Neural cell (in vitro differentiated cells): ENCODE measurements at regions not wholly inside any gene's neighbourhood (a gene's known extent, or its start where the extent isn't known, plus 50 kb on each side); places are given as distances from the start of the nearest gene placed in this dataset.

Experiments
- H2AFZ ChIP-seq: fragments of 200-600, 300-800 bp; sonication (generic), shearing (Covaris generic); 2 replicates; pipeline ENCODE4 v1.6.0; 2014; ENCODE audit warnings: low read depth, mild to moderate bottlenecking, antibody characterized with exemption, low read length, moderate library complexity
- H3F3A ChIP-seq: fragments of 200-600 bp; shearing (Covaris generic); 2 replicates; pipeline ENCODE4 v1.6.1; 2016; ENCODE audit warnings: mild to moderate bottlenecking, moderate library complexity, mixed read lengths, antibody characterized with exemption, low read length; ENCODE audit not compliant: insufficient read depth, poor library complexity, severe bottlenecking
- H3K27ac ChIP-seq: fragments of 200-600, 300-800 bp; sonication (generic), shearing (Covaris generic); 2 replicates; pipeline ENCODE4 v1.5.1; 2014; ENCODE audit warnings: mild to moderate bottlenecking, low read length, moderate library complexity
- H3K27me3 ChIP-seq: fragments of 300-800, 200-600 bp; sonication (generic), shearing (Covaris generic); 2 replicates; pipeline ENCODE4 v1.6.0; 2014; ENCODE audit warnings: mild to moderate bottlenecking, low read depth, low read length, moderate library complexity; ENCODE audit not compliant: insufficient read depth
- H3K36me3 ChIP-seq: fragments of 300-800, 200-600 bp; sonication (generic), shearing (Covaris generic); 2 replicates; pipeline ENCODE4 v1.5.1; 2014; ENCODE audit warnings: mild to moderate bottlenecking, antibody characterized with exemption, low read length, moderate library complexity; ENCODE audit not compliant: insufficient read depth
- H3K4me2 ChIP-seq: fragments of 300-800, 200-600 bp; sonication (generic), shearing (Covaris generic); 2 replicates; pipeline ENCODE4 v1.6.0; 2014; ENCODE audit warnings: mild to moderate bottlenecking, low read length
- H3K4me3 ChIP-seq: fragments of 300-800, 200-600 bp; sonication (generic), shearing (Covaris generic); 2 replicates; pipeline ENCODE4 v1.5.1; 2014; ENCODE audit warnings: mild to moderate bottlenecking, low read length, moderate library complexity
- H3K79me2 ChIP-seq: fragments of 200-600 bp; shearing (Covaris generic); replicated peaks from 2 replicates; pipeline ENCODE4 v1.6.0; 2014; ENCODE audit warnings: mild to moderate bottlenecking, low read length, moderate library complexity; ENCODE audit not compliant: insufficient read depth
- H3K9ac ChIP-seq: fragments of 300-800, 200-600 bp; sonication (generic), shearing (Covaris generic); 2 replicates; pipeline ENCODE4 v1.6.1; 2016; ENCODE audit warnings: mild to moderate bottlenecking, low read length, mixed read lengths
- H3K9me2 ChIP-seq: fragments of 200-600 bp; shearing (Covaris generic); 2 replicates; pipeline ENCODE4 v1.6.1; 2016; ENCODE audit warnings: mild to moderate bottlenecking, low read length, mixed read lengths; ENCODE audit not compliant: insufficient read depth
- H3K9me3 ChIP-seq: fragments of 200-600, 300-800 bp; sonication (generic), shearing (Covaris generic); 2 replicates; pipeline ENCODE4 v1.6.1; 2016; ENCODE audit warnings: mild to moderate bottlenecking, mixed run types, low read length, moderate library complexity, mixed read lengths
- H4K20me1 ChIP-seq: fragments of 200-600 bp; shearing (Covaris generic); 2 replicates; pipeline ENCODE4 v1.6.1; 2016; ENCODE audit warnings: mild to moderate bottlenecking, mixed run types; ENCODE audit not compliant: insufficient read depth
- EP300 ChIP-seq: fragments of 450-650 bp; conservative IDR thresholded peaks from 2 replicates; pipeline ENCODE4 v1.6.1; 2014; ENCODE audit warnings: antibody characterized with exemption, mild to moderate bottlenecking, moderate library complexity; ENCODE audit not compliant: poor library complexity, severe bottlenecking
- EZH2 ChIP-seq: fragments of 200-600, 300-800 bp; shearing (Covaris generic), sonication (generic); IDR thresholded peaks from 2 replicates; pipeline ENCODE4 v1.6.1; 2014; ENCODE audit warnings: antibody characterized with exemption, low read length, borderline replicate concordance, mild to moderate bottlenecking; ENCODE audit not compliant: insufficient read depth, poor library complexity, severe bottlenecking
- MXI1 ChIP-seq: fragments of 450-650 bp; conservative IDR thresholded peaks from 2 replicates; pipeline ENCODE4 v1.6.1; 2014; ENCODE audit warnings: antibody characterized with exemption, mild to moderate bottlenecking; ENCODE audit not compliant: poor library complexity, severe bottlenecking
- POLR2AphosphoS5 ChIP-seq: IDR thresholded peaks from 2 replicates; pipeline ENCODE4 v1.6.1; 2012
- RAD21 ChIP-seq: fragments of 450-650 bp; conservative IDR thresholded peaks from 2 replicates; pipeline ENCODE4 v1.6.1; 2014; ENCODE audit warnings: antibody characterized with exemption, mild to moderate bottlenecking, moderate library complexity
- SMC3 ChIP-seq: fragments of 450-650 bp; conservative IDR thresholded peaks from 2 replicates; pipeline ENCODE4 v1.6.1; 2014; ENCODE audit warnings: antibody characterized with exemption, mild to moderate bottlenecking, moderate library complexity; ENCODE audit not compliant: poor library complexity
- TAF1 ChIP-seq: IDR thresholded peaks from 2 replicates; pipeline ENCODE4 v1.6.1; 2012; ENCODE audit warnings: low read depth
- TF ChIP-seq, protein P1 (sequence below): IDR thresholded peaks from 2 replicates; pipeline ENCODE4 v1.6.1; 2012; ENCODE audit warnings: borderline replicate concordance
- TF ChIP-seq, protein P2 (sequence below): fragments of 450-650 bp; IDR thresholded peaks from 2 replicates; pipeline ENCODE4 v1.5.1; 2014; ENCODE audit warnings: antibody characterized with exemption, mild to moderate bottlenecking, moderate library complexity; ENCODE audit not compliant: poor library complexity, severe bottlenecking

DNA sequence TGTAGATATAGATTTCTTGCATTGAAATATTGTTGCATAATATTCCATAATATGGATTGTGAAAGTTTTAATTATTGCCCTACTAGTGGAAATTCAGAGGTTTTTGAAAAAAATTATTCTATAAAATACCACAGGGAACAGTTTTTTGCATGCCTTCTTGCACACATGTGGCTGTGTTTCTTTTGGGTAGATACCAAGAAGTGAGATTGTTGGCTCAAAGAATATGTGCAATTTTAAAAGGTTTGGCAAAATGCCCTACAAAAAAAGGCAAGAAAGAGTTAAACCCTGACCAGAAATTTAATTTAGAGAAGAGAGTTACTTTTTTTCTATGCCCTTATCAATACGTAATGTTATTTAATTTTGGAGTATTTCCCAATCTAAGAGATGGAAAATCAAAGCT is 270.8 kb upstream of the DAPK1 start:
- Histone ChIP-seq H3K4me2 (no peak overlapping the region), H3K27me3 (no peaks in the 10 kb centered on the region), H4K20me1 (no peaks in the 10 kb centered on the region), H3K27ac (no peak overlapping the region), H3F3A (no peaks in the 10 kb centered on the region), H3K4me3 (no peak overlapping the region), H3K79me2 (no peaks in the 10 kb centered on the region), H3K9ac (no peak overlapping the region), H3K9me3 (no peaks in the 10 kb centered on the region), H2AFZ (no peak overlapping the region), H3K9me2 (no peaks in the 10 kb centered on the region), H3K36me3 (no peaks in the 10 kb centered on the region)
- TF ChIP-seq EP300 (no peak), RAD21 (no peak), POLR2AphosphoS5 (no peak), MXI1 (no peak), EZH2 (no peak), TAF1 (no peak), SMC3 (no peak)
- TF ChIP-seq, protein P1, sequence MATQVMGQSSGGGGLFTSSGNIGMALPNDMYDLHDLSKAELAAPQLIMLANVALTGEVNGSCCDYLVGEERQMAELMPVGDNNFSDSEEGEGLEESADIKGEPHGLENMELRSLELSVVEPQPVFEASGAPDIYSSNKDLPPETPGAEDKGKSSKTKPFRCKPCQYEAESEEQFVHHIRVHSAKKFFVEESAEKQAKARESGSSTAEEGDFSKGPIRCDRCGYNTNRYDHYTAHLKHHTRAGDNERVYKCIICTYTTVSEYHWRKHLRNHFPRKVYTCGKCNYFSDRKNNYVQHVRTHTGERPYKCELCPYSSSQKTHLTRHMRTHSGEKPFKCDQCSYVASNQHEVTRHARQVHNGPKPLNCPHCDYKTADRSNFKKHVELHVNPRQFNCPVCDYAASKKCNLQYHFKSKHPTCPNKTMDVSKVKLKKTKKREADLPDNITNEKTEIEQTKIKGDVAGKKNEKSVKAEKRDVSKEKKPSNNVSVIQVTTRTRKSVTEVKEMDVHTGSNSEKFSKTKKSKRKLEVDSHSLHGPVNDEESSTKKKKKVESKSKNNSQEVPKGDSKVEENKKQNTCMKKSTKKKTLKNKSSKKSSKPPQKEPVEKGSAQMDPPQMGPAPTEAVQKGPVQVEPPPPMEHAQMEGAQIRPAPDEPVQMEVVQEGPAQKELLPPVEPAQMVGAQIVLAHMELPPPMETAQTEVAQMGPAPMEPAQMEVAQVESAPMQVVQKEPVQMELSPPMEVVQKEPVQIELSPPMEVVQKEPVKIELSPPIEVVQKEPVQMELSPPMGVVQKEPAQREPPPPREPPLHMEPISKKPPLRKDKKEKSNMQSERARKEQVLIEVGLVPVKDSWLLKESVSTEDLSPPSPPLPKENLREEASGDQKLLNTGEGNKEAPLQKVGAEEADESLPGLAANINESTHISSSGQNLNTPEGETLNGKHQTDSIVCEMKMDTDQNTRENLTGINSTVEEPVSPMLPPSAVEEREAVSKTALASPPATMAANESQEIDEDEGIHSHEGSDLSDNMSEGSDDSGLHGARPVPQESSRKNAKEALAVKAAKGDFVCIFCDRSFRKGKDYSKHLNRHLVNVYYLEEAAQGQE, result no peak
- TF ChIP-seq, protein P2, sequence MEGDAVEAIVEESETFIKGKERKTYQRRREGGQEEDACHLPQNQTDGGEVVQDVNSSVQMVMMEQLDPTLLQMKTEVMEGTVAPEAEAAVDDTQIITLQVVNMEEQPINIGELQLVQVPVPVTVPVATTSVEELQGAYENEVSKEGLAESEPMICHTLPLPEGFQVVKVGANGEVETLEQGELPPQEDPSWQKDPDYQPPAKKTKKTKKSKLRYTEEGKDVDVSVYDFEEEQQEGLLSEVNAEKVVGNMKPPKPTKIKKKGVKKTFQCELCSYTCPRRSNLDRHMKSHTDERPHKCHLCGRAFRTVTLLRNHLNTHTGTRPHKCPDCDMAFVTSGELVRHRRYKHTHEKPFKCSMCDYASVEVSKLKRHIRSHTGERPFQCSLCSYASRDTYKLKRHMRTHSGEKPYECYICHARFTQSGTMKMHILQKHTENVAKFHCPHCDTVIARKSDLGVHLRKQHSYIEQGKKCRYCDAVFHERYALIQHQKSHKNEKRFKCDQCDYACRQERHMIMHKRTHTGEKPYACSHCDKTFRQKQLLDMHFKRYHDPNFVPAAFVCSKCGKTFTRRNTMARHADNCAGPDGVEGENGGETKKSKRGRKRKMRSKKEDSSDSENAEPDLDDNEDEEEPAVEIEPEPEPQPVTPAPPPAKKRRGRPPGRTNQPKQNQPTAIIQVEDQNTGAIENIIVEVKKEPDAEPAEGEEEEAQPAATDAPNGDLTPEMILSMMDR, result no peak

DNA sequence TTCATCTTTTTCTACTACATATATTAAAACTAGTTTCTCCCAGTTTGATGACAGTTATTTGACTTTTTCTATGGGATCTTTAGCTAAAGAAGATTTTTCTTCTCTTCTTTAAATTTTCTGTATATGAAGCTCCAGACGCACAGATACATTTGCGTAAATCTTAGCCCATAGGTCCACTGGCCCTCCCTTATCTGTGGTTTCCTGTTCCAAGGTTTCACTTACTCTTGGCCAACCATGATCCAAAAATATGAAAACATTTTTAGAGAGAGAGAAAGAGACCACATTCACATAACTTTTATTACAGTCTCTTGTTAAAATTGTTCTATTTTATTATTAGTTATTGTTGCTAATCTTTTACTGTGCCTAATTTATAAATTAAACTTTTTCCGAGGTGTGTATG is 270.2 kb upstream of the DAPK1 start:
- Histone ChIP-seq H3K9me2 (no peaks in the 10 kb centered on the region), H3K4me3 (no peak overlapping the region), H2AFZ (no peak overlapping the region), H3K27me3 (no peaks in the 10 kb centered on the region), H4K20me1 (no peaks in the 10 kb centered on the region), H3K4me2 (no peak overlapping the region), H3F3A (no peaks in the 10 kb centered on the region), H3K79me2 (no peaks in the 10 kb centered on the region), H3K9ac (no peak overlapping the region), H3K36me3 (no peaks in the 10 kb centered on the region), H3K27ac (no peak overlapping the region), H3K9me3 (no peaks in the 10 kb centered on the region)
- TF ChIP-seq EZH2, result no peak
- TF ChIP-seq POLR2AphosphoS5, result no peak
- TF ChIP-seq, protein P1, result no peak
- TF ChIP-seq RAD21, result no peak
- no peak for TF ChIP-seq TAF1
- TF ChIP-seq, protein P2, result no peak
- no peak for TF ChIP-seq SMC3
- TF ChIP-seq EP300, result no peak
- TF ChIP-seq MXI1, result no peak
